HUES64 (cell line): ENCODE measurements at regions not wholly inside any gene's neighbourhood (a gene's known extent, or its start where the extent isn't known, plus 50 kb on each side); places are given as distances from the start of the nearest gene placed in this dataset.

Experiments used
- H3K27ac ChIP-seq: 2 replicates; pipeline ENCODE4 v1.7.0; 2013; ENCODE audit warnings: low read depth, low read length, inconsistent platforms
- H3K27me3 ChIP-seq: 2 replicates; pipeline ENCODE4 v1.6.1; 2013; ENCODE audit warnings: mild to moderate bottlenecking, low read length; ENCODE audit not compliant: insufficient read depth
- H3K36me3 ChIP-seq: 2 replicates; pipeline ENCODE4 v1.6.1; 2013; ENCODE audit warnings: mild to moderate bottlenecking, low read length; ENCODE audit not compliant: insufficient read depth
- H3K4me1 ChIP-seq: 2 replicates; pipeline ENCODE4 v1.6.1; 2013; ENCODE audit warnings: mild to moderate bottlenecking, low read length, moderate library complexity; ENCODE audit not compliant: insufficient read depth
- H3K4me3 ChIP-seq: 2 replicates; pipeline ENCODE4 v1.5.1; 2013; ENCODE audit warnings: mild to moderate bottlenecking, low read length, moderate library complexity
- H3K9ac ChIP-seq: 2 replicates; pipeline ENCODE4 v1.6.1; 2013; ENCODE audit warnings: mild to moderate bottlenecking, low read depth, low read length
- H3K9me3 ChIP-seq: 2 replicates; pipeline ENCODE4 v1.6.1; 2013; ENCODE audit warnings: low read depth, low read length; ENCODE audit not compliant: insufficient read depth
- WGBS: fragments of 150-250, 120-280 bp; methylation state at CpG from one replicate; pipeline ENCODE4 v1.1.7; 2013; ENCODE audit warnings: missing lambda C conversion rate; 5-methylcytosine and 5-hydroxymethylcytosine counted together

DNA sequence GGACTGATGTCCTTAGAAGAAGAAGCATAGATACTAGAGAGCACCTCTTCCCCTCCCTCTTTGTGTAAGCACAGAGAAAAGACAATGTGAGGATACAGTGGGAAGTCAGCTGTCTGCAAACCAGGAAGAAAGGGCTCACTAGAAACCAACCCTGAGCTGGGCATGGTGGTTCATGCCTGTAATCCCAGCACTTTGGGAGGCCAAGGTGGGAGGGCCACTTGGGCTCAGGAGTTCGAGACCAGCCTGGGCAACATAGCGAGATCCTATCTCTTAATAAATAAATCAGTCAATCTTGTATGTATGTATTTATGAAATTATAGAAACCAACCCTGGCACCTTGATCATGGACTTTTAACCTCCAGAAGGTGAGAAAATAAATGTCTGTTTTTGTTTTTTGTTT, 118.3 kb downstream of the NPIPB5 start:
- Histone ChIP-seq H3K4me1 (peaks cover 26% of the 10 kb centered on the region), H3K4me3 (no peak overlapping the region), H3K27ac (no peak overlapping the region), H3K36me3 (no peaks in the 10 kb centered on the region), H3K27me3 (no peaks in the 10 kb centered on the region), H3K9ac (no peak overlapping the region), H3K9me3 (peaks cover 3% of the 10 kb centered on the region; the same call in 1 of the 2 replicates)
- WGBS = 89% methylated on average over 1 of the region's 2 CpGs

DNA sequence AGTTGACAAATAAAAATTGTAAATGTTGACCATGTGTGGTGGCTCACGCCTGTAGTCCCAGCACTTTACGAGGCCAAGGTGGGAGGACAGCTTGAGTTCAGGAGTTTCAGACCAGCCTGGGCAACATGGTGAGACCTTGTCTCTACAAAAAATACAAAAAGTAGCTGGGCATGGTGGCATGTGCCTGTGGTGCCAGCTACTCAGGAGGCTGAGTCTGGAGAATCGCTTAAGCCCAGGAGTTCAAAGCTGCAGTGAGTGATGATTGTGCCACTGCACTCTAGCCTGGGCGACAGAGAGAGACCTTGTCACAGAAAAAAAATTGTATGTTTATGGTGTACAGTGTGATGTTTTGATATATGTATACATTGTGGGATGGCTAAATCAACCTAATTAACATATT, 119.6 kb downstream of the NPIPB5 start:
- Histone ChIP-seq H3K36me3 (no peaks in the 10 kb centered on the region), H3K4me3 (no peak overlapping the region), H3K27ac (no peak overlapping the region), H3K9me3 (peaks cover 3% of the 10 kb centered on the region; the same call in 1 of the 2 replicates), H3K27me3 (no peaks in the 10 kb centered on the region), H3K4me1 (peaks cover 33% of the 10 kb centered on the region), H3K9ac (no peak overlapping the region)
- WGBS = 96% methylated on average over 4 of the region's 4 CpGs

- H3K9ac ChIP-seq = no peak overlapping the region
- H3K27ac ChIP-seq = no peak overlapping the region
- 89% methylated on average over 9 of the region's 9 CpGs for WGBS
- H3K4me3 ChIP-seq = no peak overlapping the region
- H3K4me1 ChIP-seq = peaks cover 40% of the 10 kb centered on the region
- H3K36me3 ChIP-seq = no peaks in the 10 kb centered on the region
- no peaks in the 10 kb centered on the region for H3K27me3 ChIP-seq
- no peaks in the 10 kb centered on the region for H3K9me3 ChIP-seq
Measured at GRCh38 chr16:22631264-22631663, 120.6 kb downstream of the NPIPB5 start.

GRCh38 chr16:22632606-22633005, 121.9 kb downstream of the NPIPB5 start:
- Histone ChIP-seq H3K4me3 (no peak overlapping the region), H3K9me3 (no peaks in the 10 kb centered on the region), H3K27me3 (no peaks in the 10 kb centered on the region), H3K9ac (no peak overlapping the region), H3K36me3 (no peaks in the 10 kb centered on the region), H3K27ac (peak overlapping the region; percentile 64; the same call in 1 of the 2 replicates), H3K4me1 (peaks cover 40% of the 10 kb centered on the region)
- WGBS = 95% methylated on average over 3 of the region's 4 CpGs

DNA sequence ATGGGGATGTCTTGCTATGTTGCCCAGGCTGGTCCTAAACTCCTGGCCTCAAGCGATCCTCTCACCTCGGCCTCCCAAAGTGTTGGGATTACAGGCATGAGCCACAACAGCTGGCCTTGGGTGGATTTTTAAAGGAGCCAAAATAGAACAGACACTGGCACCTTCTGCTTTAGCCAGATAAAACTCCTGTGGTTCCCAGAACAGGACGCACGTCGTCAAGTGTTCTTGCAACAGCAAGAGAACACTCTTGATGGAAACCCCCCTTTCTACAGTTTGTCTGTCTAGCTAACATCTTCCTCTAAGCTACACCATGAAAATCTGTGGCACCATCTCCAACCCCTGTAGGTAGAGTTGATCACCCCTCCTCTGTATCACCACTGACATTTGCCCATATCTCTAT, 122.6 kb downstream of the NPIPB5 start:
- WGBS = 88% methylated on average over 5 of the region's 5 CpGs
- peak overlapping the region; percentile 100 for H3K27ac ChIP-seq
- H3K4me1 ChIP-seq = peaks cover 40% of the 10 kb centered on the region

DNA sequence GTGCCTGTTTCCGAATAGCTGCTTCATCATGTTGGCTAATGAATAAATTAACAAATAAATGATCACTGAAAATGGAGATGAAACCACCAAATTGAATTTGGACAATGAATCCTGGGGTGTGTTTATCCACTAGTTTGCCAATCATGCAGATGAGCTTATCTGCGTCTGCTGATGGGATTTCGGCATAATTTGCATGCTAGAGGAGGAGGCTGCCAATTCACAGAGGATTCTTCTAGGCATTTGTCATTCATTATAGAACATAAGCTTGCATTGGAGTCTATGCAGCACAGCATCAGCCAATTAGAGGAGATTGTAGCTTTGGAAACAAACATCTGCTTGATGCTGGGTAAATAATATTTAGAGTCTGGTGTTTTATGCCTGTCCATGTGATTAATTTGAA, 123.1 kb downstream of the NPIPB5 start:
- Histone ChIP-seq H3K9ac (peak overlapping the region; percentile 68; the same call in 1 of the 2 replicates), H3K27me3 (no peaks in the 10 kb centered on the region), H3K4me3 (no peak overlapping the region), H3K27ac (peak overlapping the region; percentile 100), H3K9me3 (no peaks in the 10 kb centered on the region), H3K36me3 (no peaks in the 10 kb centered on the region), H3K4me1 (peaks cover 40% of the 10 kb centered on the region)
- WGBS = 65% methylated on average over 3 of the region's 3 CpGs

More for the DNA sequence above, 122.6 kb downstream of the NPIPB5 start:
- no peaks in the 10 kb centered on the region for H3K36me3 ChIP-seq
- H3K4me3 ChIP-seq = no peak overlapping the region
- H3K9me3 ChIP-seq = no peaks in the 10 kb centered on the region
- H3K9ac ChIP-seq = 0 out of 2 replicates have a peak overlapping the region, but pooled peaks have one; percentile 6
- H3K27me3 ChIP-seq = no peaks in the 10 kb centered on the region

GRCh38 chr16:22634954-22635353, 124.3 kb downstream of the NPIPB5 start:
- Histone ChIP-seq H3K4me1 (peaks cover 36% of the 10 kb centered on the region), H3K9ac (peak overlapping the region; percentile 68), H3K27me3 (no peaks in the 10 kb centered on the region), H3K36me3 (no peaks in the 10 kb centered on the region), H3K4me3 (peak overlapping the region; percentile 3; the same call in 1 of the 2 replicates), H3K27ac (peak overlapping the region; percentile 100), H3K9me3 (no peaks in the 10 kb centered on the region)

GRCh38 chr16:22635357-22635761, 124.7 kb downstream of the NPIPB5 start:
- H3K9me3 ChIP-seq = no peaks in the 10 kb centered on the region
- peaks cover 35% of the 10 kb centered on the region for H3K4me1 ChIP-seq
- H3K36me3 ChIP-seq = no peaks in the 10 kb centered on the region
- H3K9ac ChIP-seq = peak overlapping the region; percentile 68
- 2% methylated on average over 2 of the region's 2 CpGs for whole genome bisulfite sequencing
- no peaks in the 10 kb centered on the region for H3K27me3 ChIP-seq
- peak overlapping the region; percentile 100 for H3K27ac ChIP-seq
- peak overlapping the region; percentile 3; the same call in 1 of the 2 replicates for H3K4me3 ChIP-seq

- Histone ChIP-seq H3K4me3 (no peak overlapping the region), H3K4me1 (peaks cover 35% of the 10 kb centered on the region), H3K36me3 (no peaks in the 10 kb centered on the region), H3K9me3 (no peaks in the 10 kb centered on the region), H3K27me3 (no peaks in the 10 kb centered on the region), H3K9ac (peak overlapping the region; percentile 68), H3K27ac (peak overlapping the region; percentile 100)
- 39% methylated on average over 6 of the region's 6 CpGs for WGBS
Measured at GRCh38 chr16:22635801-22636200, 125.1 kb downstream of the NPIPB5 start.

DNA sequence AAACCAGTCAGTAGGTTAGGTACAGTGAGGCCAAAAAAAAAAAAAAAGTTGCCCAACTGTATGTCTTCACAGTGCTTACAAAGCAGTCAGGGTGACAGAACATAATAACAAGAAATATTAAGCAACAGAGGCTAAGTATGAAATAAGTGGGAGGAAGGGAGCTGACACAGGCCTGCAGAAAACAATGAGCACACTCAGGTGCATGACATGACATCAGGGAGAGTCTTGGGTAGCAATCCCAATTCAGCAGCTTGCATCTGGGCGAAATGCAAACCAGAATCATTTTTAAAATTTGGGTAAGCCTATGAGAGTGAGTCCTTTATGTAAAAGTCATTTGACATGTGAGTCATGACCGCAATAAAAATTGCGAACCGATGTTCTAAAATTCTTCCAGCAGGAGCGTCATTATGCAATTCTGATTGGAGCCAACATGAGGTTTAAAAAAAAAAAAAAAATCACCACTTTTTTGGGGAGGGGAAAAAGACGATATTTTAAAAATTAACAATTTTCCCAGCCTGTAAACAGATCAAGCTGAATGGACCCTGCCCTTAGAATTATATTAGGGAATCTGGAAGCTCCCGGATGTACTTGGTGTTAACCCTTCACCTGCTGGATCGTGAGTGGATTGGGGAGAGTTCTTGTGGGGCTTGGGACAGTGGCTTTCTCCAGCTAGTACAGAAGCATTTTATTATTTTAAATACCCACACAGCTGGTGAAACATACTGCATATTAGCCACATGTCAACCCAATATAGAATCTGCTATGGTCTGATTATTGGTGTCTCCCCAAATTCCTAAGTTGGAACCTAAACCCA, 127.9 kb downstream of the NPIPB5 start:
- Histone ChIP-seq H3K4me3 (no peak overlapping the region), H3K27me3 (no peaks in the 10 kb centered on the region)
- WGBS = 87% methylated on average over 7 of the region's 8 CpGs

DNA sequence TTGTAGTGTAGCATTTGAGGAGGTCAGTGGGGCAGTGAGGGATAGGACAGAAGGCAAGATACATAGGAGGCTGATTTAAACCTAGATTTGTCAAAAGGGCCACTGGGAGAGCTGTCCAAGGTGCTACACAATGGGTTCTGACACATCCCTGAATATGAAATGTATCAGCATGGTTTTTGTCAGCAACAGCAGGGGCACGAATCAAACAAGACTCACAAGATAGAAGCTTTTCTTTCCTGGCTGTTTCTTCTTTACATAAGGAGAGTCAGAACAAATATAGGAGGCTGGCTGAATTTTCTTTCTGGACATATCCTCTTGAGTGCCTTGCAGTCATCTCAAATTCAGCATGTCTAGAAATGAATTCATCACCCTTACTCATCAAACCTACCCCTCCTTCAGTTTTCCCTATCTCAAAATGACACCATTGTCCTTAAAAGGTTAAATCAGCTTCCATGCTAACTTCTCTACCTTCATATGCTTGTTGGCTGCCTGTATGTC, 130.5 kb downstream of the NPIPB5 start:
- H3K9ac ChIP-seq = no peak overlapping the region
- 45% methylated on average over 1 of the region's 1 CpG for WGBS
- peaks cover 8% of the 10 kb centered on the region for H3K4me1 ChIP-seq
- H3K27ac ChIP-seq = no peak overlapping the region
- no peaks in the 10 kb centered on the region for H3K27me3 ChIP-seq
- H3K36me3 ChIP-seq = no peaks in the 10 kb centered on the region
- no peaks in the 10 kb centered on the region for H3K9me3 ChIP-seq
- H3K4me3 ChIP-seq = no peak overlapping the region

More for the DNA sequence above, 127.9 kb downstream of the NPIPB5 start:
- H3K36me3 ChIP-seq = no peaks in the 10 kb centered on the region
- H3K4me1 ChIP-seq = peaks cover 30% of the 10 kb centered on the region
- H3K9ac ChIP-seq = no peak overlapping the region
- H3K9me3 ChIP-seq = no peaks in the 10 kb centered on the region
- H3K27ac ChIP-seq = no peak overlapping the region
